ENCODE measurements at regions not wholly inside any gene's neighbourhood (a gene's known extent, or its start where the extent isn't known, plus 50 kb on each side); places are given as distances from the start of the nearest gene placed in this dataset.

DNA sequence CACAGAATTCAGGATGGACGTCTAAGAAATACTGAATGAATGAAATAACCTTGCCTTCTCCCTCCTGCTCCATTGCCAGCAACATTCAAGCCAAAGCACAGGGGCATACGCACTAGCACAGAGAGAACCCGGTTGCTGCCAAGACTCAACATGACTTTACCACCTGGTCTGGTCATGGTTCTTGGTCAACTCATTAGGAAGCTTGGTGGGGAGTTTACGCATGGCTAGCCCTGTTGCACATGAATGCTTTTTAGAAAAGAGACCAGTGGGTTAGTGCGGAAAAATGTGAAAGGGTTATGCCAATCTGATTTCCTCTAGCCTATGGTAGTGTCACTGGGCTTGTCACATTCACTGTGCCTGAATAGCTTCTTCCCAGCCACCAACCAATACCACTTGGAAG is 187.6 kb upstream of the NEBL start:
- H3K9me3 ChIP-seq: no peaks in the 10 kb centered on the region
- H3K27ac ChIP-seq: no peak overlapping the region
- no peaks in the 10 kb centered on the region for H3K36me3 ChIP-seq
- intact Hi-C loops (cut with DNase I; ENCODE audit: low total_unique reads): no loop called here
- H3K27me3 ChIP-seq: no peaks in the 10 kb centered on the region
- no peak for DNase-seq
- TF ChIP-seq EP300 (IDR thresholded peaks at IDR 0.05) (no peak), POLR2AphosphoS5 (IDR thresholded peaks at IDR 0.05) (no peak), POLR2A (IDR thresholded peaks at IDR 0.05) (no peak)
- TF ChIP-seq, protein P1, sequence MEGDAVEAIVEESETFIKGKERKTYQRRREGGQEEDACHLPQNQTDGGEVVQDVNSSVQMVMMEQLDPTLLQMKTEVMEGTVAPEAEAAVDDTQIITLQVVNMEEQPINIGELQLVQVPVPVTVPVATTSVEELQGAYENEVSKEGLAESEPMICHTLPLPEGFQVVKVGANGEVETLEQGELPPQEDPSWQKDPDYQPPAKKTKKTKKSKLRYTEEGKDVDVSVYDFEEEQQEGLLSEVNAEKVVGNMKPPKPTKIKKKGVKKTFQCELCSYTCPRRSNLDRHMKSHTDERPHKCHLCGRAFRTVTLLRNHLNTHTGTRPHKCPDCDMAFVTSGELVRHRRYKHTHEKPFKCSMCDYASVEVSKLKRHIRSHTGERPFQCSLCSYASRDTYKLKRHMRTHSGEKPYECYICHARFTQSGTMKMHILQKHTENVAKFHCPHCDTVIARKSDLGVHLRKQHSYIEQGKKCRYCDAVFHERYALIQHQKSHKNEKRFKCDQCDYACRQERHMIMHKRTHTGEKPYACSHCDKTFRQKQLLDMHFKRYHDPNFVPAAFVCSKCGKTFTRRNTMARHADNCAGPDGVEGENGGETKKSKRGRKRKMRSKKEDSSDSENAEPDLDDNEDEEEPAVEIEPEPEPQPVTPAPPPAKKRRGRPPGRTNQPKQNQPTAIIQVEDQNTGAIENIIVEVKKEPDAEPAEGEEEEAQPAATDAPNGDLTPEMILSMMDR (IDR thresholded peaks at IDR 0.05): no peak
- no peak overlapping the region for H3K4me3 ChIP-seq
- H3K4me1 ChIP-seq: no peaks in the 10 kb centered on the region
- WGBS, 5 donors: 90 to 97% (median 94%) methylated on average over 5 of the region's 5 CpGs

DNA sequence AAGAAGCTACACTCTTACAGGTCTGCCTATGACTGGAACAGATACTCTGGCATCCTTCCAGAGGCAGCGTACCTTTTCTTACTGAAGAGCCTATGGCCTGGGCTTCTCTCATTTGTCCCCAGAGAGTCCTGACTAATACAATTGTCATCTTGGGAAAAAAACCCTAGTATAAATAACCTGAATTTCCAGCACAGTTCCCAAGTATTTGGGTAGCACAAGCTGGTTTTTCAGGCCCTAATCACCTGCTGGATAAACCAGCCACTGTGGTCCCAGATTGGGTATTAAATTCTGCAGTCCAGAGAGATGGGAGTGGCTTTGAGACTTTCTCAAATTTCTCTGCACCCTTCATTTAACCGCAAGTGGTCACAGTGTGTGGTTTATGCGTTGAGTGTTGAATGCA is 186.8 kb upstream of the NEBL start:
- WGBS, 5 donors: 78 to 93% (median 82%) methylated on average over 3 of the region's 3 CpGs
- no peak for TF ChIP-seq EP300 (IDR thresholded peaks at IDR 0.05)
- H3K27me3 ChIP-seq: no peaks in the 10 kb centered on the region
- peaks cover 0 to 4% (median under 1%) of the 10 kb centered on the region in 4 donors for H3K4me1 ChIP-seq
- DNase-seq: no peak
- intact Hi-C loops (cut with DNase I; ENCODE audit: low total_unique reads): no loop called here
- no peak overlapping the region for H3K27ac ChIP-seq
- H3K36me3 ChIP-seq: no peaks in the 10 kb centered on the region
- no peak overlapping the region for H3K4me3 ChIP-seq
- no peaks in the 10 kb centered on the region for H3K9me3 ChIP-seq

DNA sequence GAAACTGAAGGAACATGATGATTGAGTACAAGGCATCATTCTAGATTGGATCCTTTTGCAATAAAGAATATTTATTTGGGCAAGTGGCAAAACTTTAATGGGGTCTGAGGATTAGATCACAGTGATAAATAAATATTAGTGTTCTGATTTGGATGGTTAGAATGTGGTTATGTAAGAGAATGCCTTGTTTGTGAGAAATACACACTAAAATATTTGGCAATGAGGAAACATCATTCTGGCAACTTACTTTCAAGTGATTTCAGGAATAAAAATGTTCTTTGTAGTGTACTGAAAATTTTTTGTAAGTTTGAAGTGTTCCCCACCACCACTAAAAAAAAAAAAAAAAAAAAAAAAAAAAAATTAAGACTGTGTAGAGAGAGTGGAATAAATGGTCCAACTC is 185.1 kb upstream of the NEBL start:
- no peak for DNase-seq
- intact Hi-C loops (cut with DNase I; ENCODE audit: low total_unique reads): no loop called here
- H3K27ac ChIP-seq: no peak overlapping the region

DNA sequence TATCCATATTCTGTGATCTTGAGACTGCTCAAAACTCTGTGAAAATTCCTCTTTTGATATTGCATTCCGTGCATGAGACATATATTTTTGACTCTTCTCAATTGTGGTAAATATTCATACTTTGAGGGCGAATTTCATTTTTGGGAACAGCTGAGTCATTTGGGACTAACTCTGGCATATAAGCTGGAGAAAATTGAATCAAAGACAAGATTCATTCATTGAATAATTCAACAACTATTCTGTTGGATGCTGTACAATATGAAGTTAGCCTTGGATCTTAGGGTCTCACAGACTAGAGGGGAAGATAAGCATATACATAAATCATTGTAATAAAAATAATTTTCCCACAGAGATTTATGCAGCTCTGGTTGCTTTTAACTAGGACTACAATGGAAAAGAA is 183.2 kb upstream of the NEBL start:
- intact Hi-C loops (cut with DNase I; ENCODE audit: low total_unique reads): no loop called here
- no peak for DNase-seq
- Histone ChIP-seq H3K27ac (no peak overlapping the region), H3K36me3 (no peaks in the 10 kb centered on the region), H3K4me1 (peaks cover 0 to 7% (median 2%) of the 10 kb centered on the region in 4 donors), H3K27me3 (no peaks in the 10 kb centered on the region), H3K9me3 (no peaks in the 10 kb centered on the region), H3K4me3 (no peak overlapping the region)
- 72 to 88% (median 76%) methylated on average over 2 of the region's 2 CpGs for WGBS, 5 donors
- TF ChIP-seq EP300 (IDR thresholded peaks at IDR 0.05): no peak
- TF ChIP-seq, protein P1 (IDR thresholded peaks at IDR 0.05): no peak
- no peak for TF ChIP-seq POLR2A (IDR thresholded peaks at IDR 0.05)
- no peak for TF ChIP-seq POLR2AphosphoS5 (IDR thresholded peaks at IDR 0.05)

More for the DNA sequence above, 185.1 kb upstream of the NEBL start:
- Histone ChIP-seq H3K36me3 (no peaks in the 10 kb centered on the region), H3K4me3 (no peak overlapping the region), H3K9me3 (no peaks in the 10 kb centered on the region), H3K27me3 (no peaks in the 10 kb centered on the region), H3K4me1 (peaks cover 0 to 7% (median 2%) of the 10 kb centered on the region in 4 donors)
- no peak for TF ChIP-seq POLR2A (IDR thresholded peaks at IDR 0.05)
- TF ChIP-seq, protein P1 (IDR thresholded peaks at IDR 0.05): no peak
- TF ChIP-seq POLR2AphosphoS5 (IDR thresholded peaks at IDR 0.05): no peak
- no peak for TF ChIP-seq EP300 (IDR thresholded peaks at IDR 0.05)

DNA sequence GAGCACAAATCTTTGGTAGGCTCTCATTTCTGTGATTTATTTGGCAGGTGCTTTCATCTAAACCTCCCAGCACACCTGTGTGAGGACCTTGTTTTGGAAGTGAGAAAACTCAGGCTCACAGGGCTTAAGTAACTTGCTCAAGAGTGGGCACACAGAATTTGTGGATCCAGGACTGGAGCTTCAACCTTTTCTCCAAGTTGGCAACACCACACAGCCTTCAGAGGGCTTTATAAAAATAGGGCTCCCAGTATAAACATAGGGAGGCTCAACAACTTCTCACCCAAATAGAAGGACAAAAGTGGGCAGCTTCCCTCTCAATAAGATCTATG is 182.2 kb upstream of the NEBL start:
- DNase-seq: no peak
- TF ChIP-seq POLR2A (IDR thresholded peaks at IDR 0.05) (no peak), EP300 (IDR thresholded peaks at IDR 0.05) (no peak), POLR2AphosphoS5 (IDR thresholded peaks at IDR 0.05) (no peak)
- TF ChIP-seq, protein P1 (IDR thresholded peaks at IDR 0.05): no peak
- H3K4me3 ChIP-seq: no peak overlapping the region
- no peak overlapping the region for H3K27ac ChIP-seq
- no peaks in the 10 kb centered on the region for H3K27me3 ChIP-seq
- H3K4me1 ChIP-seq: peaks cover 0 to 7% (median 2%) of the 10 kb centered on the region in 4 donors
- H3K36me3 ChIP-seq: no peaks in the 10 kb centered on the region
- intact Hi-C loops (cut with DNase I; ENCODE audit: low total_unique reads): loop anchor here (5.0 kb wide), 1 partner anchor 188 kb away; no protein-coding TSS in a partner anchor
- H3K9me3 ChIP-seq: no peaks in the 10 kb centered on the region

Measured in stomach (tissue), 8 donors.